Astrocyte (in vitro differentiated cells and primary cell): ENCODE measurements at regions not wholly inside any gene's neighbourhood (a gene's known extent, or its start where the extent isn't known, plus 50 kb on each side); places are given as distances from the start of the nearest gene placed in this dataset.

ENCODE experiments used
- EZH2 ChIP-seq: IDR thresholded peaks from 2 replicates; pipeline ENCODE4 v1.6.1; 2012; ENCODE audit warnings: mild to moderate bottlenecking, low read length, inconsistent platforms; ENCODE audit not compliant: insufficient read depth
- TF ChIP-seq, protein P1 (sequence below): IDR thresholded peaks from 2 replicates; pipeline ENCODE4 v1.5.1; 2011; ENCODE audit warnings: low read depth, mild to moderate bottlenecking, inconsistent platforms, low read length, moderate library complexity; ENCODE audit not compliant: insufficient read depth

DNA sequence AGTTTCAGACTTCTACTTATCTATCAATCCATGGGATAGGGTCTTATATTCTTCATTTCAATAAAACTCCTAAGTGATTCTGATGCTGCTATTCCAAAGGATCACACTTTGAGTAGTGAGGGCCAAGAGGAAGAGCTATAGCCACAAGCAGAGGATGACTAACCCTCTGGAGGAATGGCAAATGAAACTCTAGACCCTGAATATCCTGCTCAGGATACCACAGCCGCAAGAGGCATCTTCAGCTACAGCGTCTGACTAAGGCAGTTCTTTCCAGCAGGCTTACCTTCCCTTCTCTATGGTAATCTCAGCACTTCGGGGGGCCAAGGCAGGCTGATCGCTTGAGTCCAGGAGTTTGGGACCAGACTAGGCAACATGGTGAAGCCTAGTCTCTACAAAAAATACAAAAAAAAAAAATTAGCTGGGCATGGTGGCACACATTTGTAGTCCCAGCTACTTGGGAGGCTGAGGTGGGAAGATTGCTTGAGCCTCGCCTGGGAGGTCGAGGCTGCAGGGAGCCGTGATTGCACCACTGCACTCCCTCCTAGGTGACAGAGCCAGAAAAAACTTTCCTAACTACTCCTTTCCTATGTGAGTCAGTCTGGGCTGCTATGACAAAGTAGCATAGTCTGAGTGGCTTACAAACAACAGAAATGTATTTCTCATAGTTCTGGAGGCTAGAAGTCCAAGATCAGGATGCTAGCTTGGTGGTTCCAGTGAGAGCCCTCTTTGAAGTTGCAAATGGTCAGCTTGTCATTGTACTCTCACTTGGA lies 371.9 kb downstream of the IRS1 start:
- TF ChIP-seq, protein P1, sequence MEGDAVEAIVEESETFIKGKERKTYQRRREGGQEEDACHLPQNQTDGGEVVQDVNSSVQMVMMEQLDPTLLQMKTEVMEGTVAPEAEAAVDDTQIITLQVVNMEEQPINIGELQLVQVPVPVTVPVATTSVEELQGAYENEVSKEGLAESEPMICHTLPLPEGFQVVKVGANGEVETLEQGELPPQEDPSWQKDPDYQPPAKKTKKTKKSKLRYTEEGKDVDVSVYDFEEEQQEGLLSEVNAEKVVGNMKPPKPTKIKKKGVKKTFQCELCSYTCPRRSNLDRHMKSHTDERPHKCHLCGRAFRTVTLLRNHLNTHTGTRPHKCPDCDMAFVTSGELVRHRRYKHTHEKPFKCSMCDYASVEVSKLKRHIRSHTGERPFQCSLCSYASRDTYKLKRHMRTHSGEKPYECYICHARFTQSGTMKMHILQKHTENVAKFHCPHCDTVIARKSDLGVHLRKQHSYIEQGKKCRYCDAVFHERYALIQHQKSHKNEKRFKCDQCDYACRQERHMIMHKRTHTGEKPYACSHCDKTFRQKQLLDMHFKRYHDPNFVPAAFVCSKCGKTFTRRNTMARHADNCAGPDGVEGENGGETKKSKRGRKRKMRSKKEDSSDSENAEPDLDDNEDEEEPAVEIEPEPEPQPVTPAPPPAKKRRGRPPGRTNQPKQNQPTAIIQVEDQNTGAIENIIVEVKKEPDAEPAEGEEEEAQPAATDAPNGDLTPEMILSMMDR = no peak
- TF ChIP-seq EZH2 = no peak
